ENCODE measurements at regions not wholly inside any gene's neighbourhood (a gene's known extent, or its start where the extent isn't known, plus 50 kb on each side); places are given as distances from the start of the nearest gene placed in this dataset.

- ATAC-seq (no peak), DNase-seq (no peak)
- H3K4me1 ChIP-seq = no peaks in the 10 kb centered on the region
- H3K36me3 ChIP-seq = no peaks in the 10 kb centered on the region
- no peak overlapping the region for H3K4me3 ChIP-seq
- no peaks in the 10 kb centered on the region for H3K9me3 ChIP-seq
- H3K27ac ChIP-seq = no peak overlapping the region
- intact Hi-C loops (cut with DNase I; ENCODE audit: low total_unique reads) = no loop called here
- no peak for TF ChIP-seq CTCF (IDR thresholded peaks at IDR 0.05 in 4 of 5, conservative IDR thresholded peaks at IDR 0.05 in 1 of 5)
- TF ChIP-seq POLR2A (IDR thresholded peaks at IDR 0.05) = no peak
- H3K27me3 ChIP-seq = no peaks in the 10 kb centered on the region
- in situ Hi-C loops (cut with MboI; ENCODE audit: low sequenced_read_pairs in 4 of 4) = no loop called here
Measured at GRCh38 chr7:136348542-136349192, 371.5 kb upstream of the MTPN start.

GRCh38 chr7:136348142-136348541 lies 371.0 kb upstream of the MTPN start:
- no peak overlapping the region for H3K27ac ChIP-seq
- no peak overlapping the region for H3K4me3 ChIP-seq
- no peaks in the 10 kb centered on the region for H3K4me1 ChIP-seq
- TF ChIP-seq POLR2A (IDR thresholded peaks at IDR 0.05) = no peak
- no peak for TF ChIP-seq CTCF (IDR thresholded peaks at IDR 0.05 in 4 of 5, conservative IDR thresholded peaks at IDR 0.05 in 1 of 5)
- DNase-seq (no peak), ATAC-seq (no peak)
- H3K36me3 ChIP-seq = no peaks in the 10 kb centered on the region
- intact Hi-C loops (cut with DNase I; ENCODE audit: low total_unique reads) = no loop called here
- no peaks in the 10 kb centered on the region for H3K27me3 ChIP-seq
- no peaks in the 10 kb centered on the region for H3K9me3 ChIP-seq
- in situ Hi-C loops (cut with MboI; ENCODE audit: low sequenced_read_pairs in 4 of 4) = no loop called here

DNA sequence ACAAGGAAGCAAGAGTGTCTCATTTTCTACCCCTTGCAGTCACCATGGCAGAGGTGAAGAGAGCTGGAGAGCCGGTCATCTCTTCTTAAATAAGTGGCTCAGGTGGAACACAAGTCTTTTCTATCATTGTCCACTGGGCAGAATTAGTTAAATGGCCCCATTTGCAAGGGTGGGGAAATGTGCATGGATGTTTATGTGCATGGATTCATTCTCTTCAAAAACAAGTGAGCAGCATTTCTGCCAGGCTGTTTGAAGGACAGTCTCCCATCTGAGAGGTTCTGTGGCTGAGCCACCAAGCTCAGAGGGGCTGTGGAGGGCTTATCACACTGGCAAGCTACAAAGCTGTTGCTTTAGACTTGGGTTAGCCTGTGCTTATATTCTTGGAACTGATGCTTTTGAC lies 370.3 kb upstream of the MTPN start:
- intact Hi-C loops (cut with DNase I; ENCODE audit: low total_unique reads) (no loop called here), in situ Hi-C loops (cut with MboI; ENCODE audit: low sequenced_read_pairs in 4 of 4) (no loop called here)
- no peaks in the 10 kb centered on the region for H3K36me3 ChIP-seq
- no peak overlapping the region for H3K4me3 ChIP-seq
- H3K27ac ChIP-seq = no peak overlapping the region
- H3K27me3 ChIP-seq = no peaks in the 10 kb centered on the region
- H3K4me1 ChIP-seq = no peaks in the 10 kb centered on the region
- TF ChIP-seq CTCF (IDR thresholded peaks at IDR 0.05 in 4 of 5, conservative IDR thresholded peaks at IDR 0.05 in 1 of 5) = no peak
- TF ChIP-seq POLR2A (IDR thresholded peaks at IDR 0.05) = no peak
- DNase-seq (no peak), ATAC-seq (no peak)
- H3K9me3 ChIP-seq = no peaks in the 10 kb centered on the region

- no peaks in the 10 kb centered on the region for H3K4me1 ChIP-seq
- DNase-seq (no peak), ATAC-seq (no peak)
- H3K4me3 ChIP-seq = no peak overlapping the region
- no peaks in the 10 kb centered on the region for H3K27me3 ChIP-seq
- no peak overlapping the region for H3K27ac ChIP-seq
- in situ Hi-C loops (cut with MboI; ENCODE audit: low sequenced_read_pairs in 4 of 4) (no loop called here), intact Hi-C loops (cut with DNase I; ENCODE audit: low total_unique reads) (no loop called here)
- TF ChIP-seq CTCF (IDR thresholded peaks at IDR 0.05 in 4 of 5, conservative IDR thresholded peaks at IDR 0.05 in 1 of 5) (no peak), POLR2A (IDR thresholded peaks at IDR 0.05) (no peak)
- H3K9me3 ChIP-seq = no peaks in the 10 kb centered on the region
- H3K36me3 ChIP-seq = no peaks in the 10 kb centered on the region
Measured at GRCh38 chr7:136342251-136342650, 365.1 kb upstream of the MTPN start.

DNA sequence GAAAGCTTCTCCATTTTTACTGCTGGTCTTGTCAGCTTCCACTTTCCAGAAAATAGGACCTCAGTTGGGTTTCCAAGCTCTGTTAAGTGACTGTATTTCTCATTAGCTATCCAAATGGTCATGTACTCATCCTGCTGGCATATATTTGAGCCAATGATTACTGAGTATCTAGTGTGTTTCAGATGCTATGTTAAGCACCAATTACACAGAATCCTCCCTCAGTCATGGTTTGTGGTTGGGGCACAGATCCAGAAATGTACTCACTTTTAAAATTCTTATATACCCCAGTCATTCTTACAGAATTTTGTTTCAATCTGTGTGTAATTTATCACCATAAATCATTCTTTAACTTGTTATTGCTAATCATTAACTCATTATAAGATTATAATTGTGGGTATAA lies 362.3 kb upstream of the MTPN start:
- H3K4me3 ChIP-seq = no peak overlapping the region
- ATAC-seq (no peak), DNase-seq (no peak)
- in situ Hi-C loops (cut with MboI; ENCODE audit: low sequenced_read_pairs in 4 of 4) = no loop called here
- TF ChIP-seq CTCF (IDR thresholded peaks at IDR 0.05 in 4 of 5, conservative IDR thresholded peaks at IDR 0.05 in 1 of 5) (no peak), POLR2A (IDR thresholded peaks at IDR 0.05) (no peak)
- H3K9me3 ChIP-seq = no peaks in the 10 kb centered on the region
- no peaks in the 10 kb centered on the region for H3K4me1 ChIP-seq
- no peaks in the 10 kb centered on the region for H3K36me3 ChIP-seq
- H3K27me3 ChIP-seq = no peaks in the 10 kb centered on the region
- H3K27ac ChIP-seq = no peak overlapping the region
- intact Hi-C loops (cut with DNase I; ENCODE audit: low total_unique reads) = no loop called here

All from gastrocnemius medialis (tissue), 4 donors.